Activated CD8-positive, alpha-beta T cell treated with anti-CD3 and anti-CD28 coated beads for 36 hours (primary cell): ENCODE measurements at regions not wholly inside any gene's neighbourhood (a gene's known extent, or its start where the extent isn't known, plus 50 kb on each side); places are given as distances from the start of the nearest gene placed in this dataset.

Source experiments
- ATAC-seq: fragments of 200-7000 bp; cut with Tn5 transposase; one replicate; pipeline ENCODE4 v1.10.0; 2021; ENCODE audit warnings: mild to moderate bottlenecking, moderate library complexity
- CTCF ChIA-PET: fragments of 350-600 bp; sonication (Branson Sonifier 250); formaldehyde crosslinking; loops from one replicate; lab custom pipeline; 2021; ENCODE audit warnings: antibody characterized with exemption; lab: Charles Lee
- POLR2A ChIA-PET: fragments of 350-600 bp; sonication (Branson Sonifier 250); formaldehyde crosslinking; loops from one replicate; lab custom pipeline; 2021; ENCODE audit warnings: antibody characterized with exemption; lab: Charles Lee
- DNase-seq: peaks from one replicate; pipeline ENCODE4 v3.0.0-alpha.2; 2020
- H3K27ac Mint-ChIP-seq: one replicate; pipeline ENCODE4 v1.8.0; 2021; ENCODE audit warnings: mild to moderate bottlenecking, mixed read lengths
- H3K27me3 Mint-ChIP-seq: one replicate; pipeline ENCODE4 v1.8.0; 2021; ENCODE audit warnings: mixed read lengths
- H3K36me3 Mint-ChIP-seq: one replicate; pipeline ENCODE4 v1.8.0; 2021; ENCODE audit warnings: low read depth, mixed read lengths
- H3K4me1 Mint-ChIP-seq: one replicate; pipeline ENCODE4 v1.8.0; 2021; ENCODE audit warnings: low read depth, mixed read lengths
- H3K4me3 Mint-ChIP-seq: one replicate; pipeline ENCODE4 v1.8.0; 2021; ENCODE audit warnings: mild to moderate bottlenecking, moderate library complexity, mixed read lengths
- H3K9me3 Mint-ChIP-seq: one replicate; pipeline ENCODE4 v1.8.0; 2021; ENCODE audit warnings: mixed read lengths
- CTCF ChIP-seq: fragments of 200-600 bp; IDR thresholded peaks from one replicate; pipeline ENCODE4 v1.8.0; 2022; ENCODE audit warnings: antibody characterized with exemption, mild to moderate bottlenecking
- intact Hi-C: fragments of 100-400 bp; cut with micrococcal nuclease; formaldehyde crosslinking; loops from one replicate; pipeline ENCODE4 v1.10.0; 2022

- no peaks in the 10 kb centered on the region for H3K4me1 Mint-ChIP-seq
- no peak overlapping the region for H3K27ac Mint-ChIP-seq
- no peaks in the 10 kb centered on the region for H3K27me3 Mint-ChIP-seq
- intact Hi-C loops = no loop called here
- no peak for TF ChIP-seq CTCF
- DNase-seq (no peak), ATAC-seq (no peak)
- no peaks in the 10 kb centered on the region for H3K9me3 Mint-ChIP-seq
- no peaks in the 10 kb centered on the region for H3K36me3 Mint-ChIP-seq
- CTCF ChIA-PET = no interaction called here
- H3K4me3 Mint-ChIP-seq = no peak overlapping the region
- POLR2A ChIA-PET = no interaction called here
Observed at GRCh38 chr11:90646706-90647105, 423.9 kb upstream of the CHORDC1 start.

- ATAC-seq (no peak), DNase-seq (no peak)
- intact Hi-C loops = no loop called here
- POLR2A ChIA-PET = no interaction called here
- CTCF ChIA-PET = no interaction called here
- no peak for TF ChIP-seq CTCF
- Mint-ChIP-seq H3K9me3 (no peaks in the 10 kb centered on the region), H3K27ac (no peak overlapping the region), H3K27me3 (no peaks in the 10 kb centered on the region), H3K4me3 (no peak overlapping the region), H3K36me3 (no peaks in the 10 kb centered on the region), H3K4me1 (no peaks in the 10 kb centered on the region)
Observed at GRCh38 chr11:90646266-90646665, 423.4 kb upstream of the CHORDC1 start.

- H3K4me1 Mint-ChIP-seq = no peaks in the 10 kb centered on the region
- H3K27me3 Mint-ChIP-seq = no peaks in the 10 kb centered on the region
- H3K27ac Mint-ChIP-seq = no peak overlapping the region
- peaks cover 4% of the 10 kb centered on the region for H3K9me3 Mint-ChIP-seq
- no peak overlapping the region for H3K4me3 Mint-ChIP-seq
- ATAC-seq = no peak
- no peak for TF ChIP-seq CTCF
- CTCF ChIA-PET = no interaction called here
- intact Hi-C loops = no loop called here
- POLR2A ChIA-PET = no interaction called here
- DNase-seq = no peak
- no peaks in the 10 kb centered on the region for H3K36me3 Mint-ChIP-seq
Observed at GRCh38 chr11:90639461-90639993, 416.7 kb upstream of the CHORDC1 start.

- no peak overlapping the region for H3K4me3 Mint-ChIP-seq
- H3K36me3 Mint-ChIP-seq = no peaks in the 10 kb centered on the region
- H3K27me3 Mint-ChIP-seq = no peaks in the 10 kb centered on the region
- no peak overlapping the region for H3K27ac Mint-ChIP-seq
- ATAC-seq (no peak), DNase-seq (no peak)
- intact Hi-C loops = no loop called here
- no peaks in the 10 kb centered on the region for H3K4me1 Mint-ChIP-seq
- no peak for TF ChIP-seq CTCF
- ChIA-PET CTCF (no interaction called here), POLR2A (no interaction called here)
- peaks cover 4% of the 10 kb centered on the region for H3K9me3 Mint-ChIP-seq
Observed at GRCh38 chr11:90635886-90636285, 413.0 kb upstream of the CHORDC1 start.

- Mint-ChIP-seq H3K4me3 (no peak overlapping the region), H3K27ac (no peak overlapping the region), H3K36me3 (no peaks in the 10 kb centered on the region), H3K27me3 (no peaks in the 10 kb centered on the region), H3K9me3 (peaks cover 4% of the 10 kb centered on the region), H3K4me1 (no peaks in the 10 kb centered on the region)
- TF ChIP-seq CTCF = no peak
- CTCF ChIA-PET = no interaction called here
- DNase-seq = no peak
- ATAC-seq = no peak
- POLR2A ChIA-PET = no interaction called here
- intact Hi-C loops = no loop called here
Observed at GRCh38 chr11:90635151-90635550, 412.3 kb upstream of the CHORDC1 start.
